Superior temporal gyrus (tissue), 1 donor: ENCODE measurements at regions not wholly inside any gene's neighbourhood (a gene's known extent, or its start where the extent isn't known, plus 50 kb on each side); places are given as distances from the start of the nearest gene placed in this dataset.

Experiments
- DNase-seq: peaks from one replicate; pipeline ENCODE4 v3.0.0-alpha.2; 2016; ENCODE audit errors: extremely low spot score

DNA sequence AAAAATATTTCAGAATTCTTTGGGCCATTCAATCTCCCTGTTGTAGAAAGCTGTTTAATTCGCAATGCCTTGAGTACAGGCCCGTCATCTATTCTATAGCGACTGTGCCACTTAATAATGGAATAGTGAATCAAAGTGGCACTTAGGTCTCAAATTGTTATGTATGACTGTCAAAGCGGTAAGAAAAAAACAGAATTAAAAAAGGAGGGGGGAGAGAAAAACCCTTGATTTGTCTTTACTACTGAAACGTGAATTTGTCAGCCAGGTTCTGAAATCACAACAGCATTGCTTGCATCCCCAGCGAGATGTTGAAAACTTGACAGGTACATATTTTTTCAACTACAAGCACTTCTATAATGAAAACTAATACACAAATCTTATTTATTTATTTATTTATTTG lies 320.9 kb downstream of the TFEC start:
- no peak for DNase-seq

DNA sequence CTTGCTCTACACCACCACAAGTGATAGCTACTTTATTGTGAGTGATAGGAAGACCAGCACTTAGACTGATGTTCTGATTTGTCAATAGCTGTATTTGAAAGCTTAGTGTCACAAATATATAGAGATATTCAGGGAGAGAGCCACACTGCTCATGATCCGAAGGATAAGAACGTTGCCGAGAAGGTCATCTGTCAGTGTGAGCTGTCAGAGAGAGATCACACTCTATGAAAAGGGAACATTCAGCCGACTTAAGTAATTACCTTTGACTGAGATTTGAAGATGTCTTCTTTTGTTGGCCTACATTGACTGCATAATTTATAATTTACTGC lies 322.6 kb downstream of the TFEC start:
- DNase-seq, result peak; percentile 14

DNA sequence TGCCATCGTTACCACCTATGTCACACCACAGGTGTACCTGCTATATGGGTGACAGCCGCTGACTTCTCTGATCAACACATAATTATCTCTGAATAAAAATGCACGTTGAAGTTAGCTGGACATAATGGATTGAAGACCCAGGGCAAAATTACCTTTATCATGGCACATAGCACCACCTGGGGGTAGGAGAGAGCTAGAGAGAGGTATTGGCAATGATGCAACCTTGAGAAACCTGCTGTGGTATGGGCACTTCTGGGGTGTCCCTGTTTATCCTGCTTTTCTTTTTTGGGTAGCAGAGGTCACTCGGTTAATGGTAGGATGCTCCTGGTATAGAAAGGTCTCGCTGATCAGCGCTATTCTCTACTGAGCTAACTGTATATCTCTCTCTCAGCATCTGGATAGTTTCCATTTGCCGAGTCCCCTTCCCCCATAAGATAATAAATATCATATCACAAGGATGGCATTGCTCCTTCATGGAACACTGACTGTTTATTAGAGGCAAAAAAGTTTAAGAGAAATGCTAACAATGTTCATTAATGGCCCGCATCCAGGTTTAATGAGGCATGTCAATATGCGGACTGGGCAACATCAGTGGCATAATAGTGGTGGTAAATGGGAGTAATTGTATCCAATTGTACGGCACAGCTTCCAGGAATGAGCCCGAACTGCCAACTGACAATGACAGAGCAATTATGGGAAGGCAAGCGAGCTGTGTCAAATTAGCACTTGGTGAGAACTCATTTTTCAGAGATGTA lies 323.1 kb downstream of the TFEC start:
- DNase-seq, result no peak

DNA sequence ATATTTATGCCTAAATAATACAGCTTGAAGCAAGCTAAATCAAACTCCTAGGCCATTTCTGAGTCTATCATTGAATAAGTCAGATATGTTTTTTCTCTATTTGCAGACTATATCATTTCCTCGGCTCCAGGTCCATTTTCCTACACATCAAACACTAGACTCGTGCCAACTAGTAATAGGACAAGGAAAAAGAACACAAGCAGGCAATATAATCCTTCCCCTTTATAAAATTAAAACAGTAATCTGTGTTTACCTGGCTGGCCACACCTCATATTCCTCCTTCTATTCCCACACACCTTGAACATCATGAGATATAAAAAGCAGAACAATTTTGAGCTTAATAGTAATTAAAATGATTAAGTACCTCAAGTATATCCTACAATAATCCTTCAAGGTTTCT lies 325.7 kb downstream of the TFEC start:
- DNase-seq, result no peak

DNA sequence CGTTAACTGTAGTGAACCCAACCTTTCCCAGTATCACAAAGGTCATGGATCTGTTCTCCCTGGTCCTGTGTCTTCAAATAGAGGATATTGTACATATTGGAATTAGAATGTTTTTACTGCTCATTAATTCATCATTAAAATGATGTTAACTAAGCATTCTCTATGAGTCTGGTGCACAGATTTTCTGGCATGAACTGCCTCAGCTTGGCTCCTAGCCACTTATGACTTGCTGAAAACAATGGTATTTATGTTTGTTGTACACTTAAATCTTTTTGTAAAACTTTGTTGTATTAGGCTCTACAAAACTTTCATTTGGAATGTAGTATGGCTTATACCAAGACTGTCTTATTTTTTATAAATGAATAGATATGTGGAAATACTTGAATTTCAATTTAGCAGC lies 329.4 kb downstream of the TFEC start:
- no peak for DNase-seq

DNA sequence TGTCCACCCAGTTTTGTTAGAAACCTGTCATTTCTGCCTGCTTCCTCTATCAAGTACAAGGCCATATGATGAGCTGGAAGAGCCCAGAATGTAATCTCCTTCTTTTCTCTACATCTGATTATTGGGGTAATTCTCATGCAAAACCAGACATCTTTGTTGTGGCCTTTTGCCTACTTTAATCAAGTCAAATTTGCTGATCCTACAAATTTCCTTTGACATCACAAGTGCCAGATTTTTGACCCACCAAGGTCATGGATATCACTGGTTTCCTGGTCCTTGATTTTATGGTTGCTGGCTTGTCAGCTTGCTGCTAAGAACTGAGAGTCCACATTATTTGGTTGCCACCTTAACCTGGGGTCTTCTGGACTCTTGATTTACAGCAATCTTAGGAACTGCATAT lies 336.1 kb downstream of the TFEC start:
- DNase-seq, result no peak

DNA sequence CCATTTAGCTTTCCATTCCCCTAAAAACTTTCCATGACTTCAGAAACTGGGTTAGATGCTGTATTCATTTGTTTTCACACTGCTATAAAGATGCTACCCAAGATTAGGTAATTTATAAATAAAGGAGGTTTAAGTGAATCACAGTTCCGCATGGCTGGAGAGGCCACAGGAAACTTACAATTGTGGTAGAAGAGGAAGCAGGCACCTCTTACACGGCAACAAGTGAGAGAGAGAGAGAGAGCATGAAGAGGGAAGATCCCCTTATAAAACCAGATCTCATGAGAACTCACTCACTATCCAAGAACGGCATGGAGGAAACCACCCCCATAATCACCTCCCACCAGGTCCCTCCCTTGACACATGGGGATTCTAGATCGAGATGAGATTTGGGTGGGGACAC lies 336.8 kb downstream of the TFEC start:
- no peak for DNase-seq

DNA sequence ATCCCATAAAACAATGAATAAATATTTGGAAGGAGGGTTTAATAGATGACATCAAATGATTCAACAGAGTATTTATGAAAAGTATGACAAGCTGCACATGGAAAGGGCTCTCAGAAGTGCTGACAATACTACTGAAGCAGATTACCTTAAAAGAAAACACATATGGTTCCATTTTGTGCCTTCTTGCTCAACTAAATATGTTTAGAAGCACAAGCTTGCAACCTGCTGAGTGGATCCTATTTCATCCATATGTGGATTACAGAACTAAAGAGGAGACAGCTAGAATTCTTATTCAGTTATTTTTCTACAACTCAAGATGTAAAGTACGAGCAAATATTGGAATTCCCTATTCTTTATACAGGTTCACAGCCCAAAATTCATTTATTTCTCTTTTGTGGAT lies 340.6 kb downstream of the TFEC start:
- DNase-seq, result no peak

DNA sequence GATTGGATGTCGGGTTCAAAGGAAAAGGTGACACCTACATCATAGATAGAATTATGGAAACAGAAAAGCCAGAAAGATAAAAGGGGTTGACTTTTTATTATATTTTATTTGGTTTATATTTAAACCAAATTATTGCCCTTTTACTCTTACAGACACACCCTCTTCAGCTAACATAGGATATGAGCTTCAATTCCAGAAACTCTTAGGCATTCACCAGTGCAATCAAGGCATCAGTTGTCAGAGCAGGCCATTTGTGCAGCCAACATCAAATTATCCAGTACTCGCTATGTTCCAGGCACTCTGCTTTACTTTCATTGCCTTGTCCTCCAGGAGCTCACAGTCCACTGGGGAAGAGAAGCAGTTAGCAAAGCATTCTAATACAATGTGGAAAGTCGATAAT lies 347.5 kb downstream of the TFEC start:
- DNase-seq, result no peak

DNA sequence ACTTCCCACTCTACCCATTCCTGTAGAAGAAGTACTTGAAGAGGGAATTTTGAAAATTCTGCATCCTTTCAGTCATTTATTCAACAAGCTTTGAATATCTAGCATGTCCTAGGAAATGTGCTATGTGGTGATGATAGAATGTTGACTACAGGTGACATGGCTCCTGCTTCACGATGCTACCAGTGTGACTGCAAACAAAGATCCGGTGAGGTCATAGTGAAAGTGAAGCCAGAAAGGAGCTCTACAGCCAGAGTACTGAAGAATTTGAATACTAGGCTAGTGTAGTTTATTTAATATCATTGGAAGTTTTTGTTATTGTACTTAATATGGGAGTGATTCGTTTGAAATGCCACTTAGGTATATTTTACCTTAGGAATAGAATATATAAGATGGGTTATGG lies 348.1 kb downstream of the TFEC start:
- DNase-seq, result no peak

DNA sequence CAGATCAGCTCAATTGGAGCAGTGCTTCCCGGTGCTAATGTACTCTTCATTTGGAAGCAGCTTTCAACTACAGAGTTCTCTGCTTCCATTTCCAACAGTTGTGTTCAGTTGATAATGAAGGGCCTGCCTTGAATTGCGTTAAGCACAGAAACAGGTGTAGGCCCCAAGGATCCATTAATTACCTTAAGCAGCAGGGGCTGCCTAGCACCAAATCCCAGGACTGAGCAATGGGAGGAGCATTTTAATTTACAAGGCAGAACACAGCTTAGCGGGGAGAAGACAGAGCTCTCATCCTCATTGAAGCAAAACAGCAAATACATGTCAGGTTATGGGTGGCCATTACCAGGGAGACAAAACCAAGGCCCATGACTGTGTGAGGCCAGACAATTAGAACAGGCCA lies 349.6 kb downstream of the TFEC start:
- no peak for DNase-seq

DNA sequence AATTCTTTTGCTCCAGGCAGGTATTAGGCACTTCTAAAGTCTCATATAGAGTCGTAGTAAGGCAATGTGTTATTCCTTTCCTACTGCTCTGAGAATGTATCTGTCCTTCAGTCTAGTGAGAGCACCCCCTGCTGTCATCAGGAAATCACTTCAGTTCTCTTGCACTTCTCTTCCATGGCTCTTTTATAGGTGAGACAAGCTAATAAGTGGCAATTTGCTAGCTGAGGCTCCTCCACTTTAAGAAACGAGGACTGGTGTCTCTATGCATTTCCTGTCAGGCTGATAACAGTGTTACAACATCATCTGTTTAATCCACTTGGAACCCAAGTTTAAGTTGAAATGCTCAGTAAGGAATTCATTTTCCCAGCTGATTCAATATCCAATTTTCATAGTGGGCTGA lies 350.6 kb downstream of the TFEC start:
- DNase-seq, result peak; percentile 27

DNA sequence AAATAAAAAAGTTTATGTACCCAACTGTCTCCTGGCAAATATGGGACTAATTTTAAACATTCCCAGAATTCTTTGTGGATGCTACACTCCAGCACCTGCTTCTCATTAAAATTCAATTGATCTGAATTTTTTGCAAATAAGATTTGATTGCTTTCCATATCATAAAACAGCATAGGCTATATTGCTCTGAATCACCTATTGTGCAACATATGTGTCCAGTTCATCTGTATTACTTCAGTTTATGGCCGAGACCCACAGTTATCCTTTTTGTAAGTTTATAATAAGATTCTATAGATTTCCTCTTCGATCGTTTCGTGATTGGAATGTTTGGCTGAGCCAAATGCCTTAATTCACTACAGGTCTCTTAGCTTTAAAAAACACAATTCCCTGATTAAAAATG lies 351.1 kb downstream of the TFEC start:
- no peak for DNase-seq

DNA sequence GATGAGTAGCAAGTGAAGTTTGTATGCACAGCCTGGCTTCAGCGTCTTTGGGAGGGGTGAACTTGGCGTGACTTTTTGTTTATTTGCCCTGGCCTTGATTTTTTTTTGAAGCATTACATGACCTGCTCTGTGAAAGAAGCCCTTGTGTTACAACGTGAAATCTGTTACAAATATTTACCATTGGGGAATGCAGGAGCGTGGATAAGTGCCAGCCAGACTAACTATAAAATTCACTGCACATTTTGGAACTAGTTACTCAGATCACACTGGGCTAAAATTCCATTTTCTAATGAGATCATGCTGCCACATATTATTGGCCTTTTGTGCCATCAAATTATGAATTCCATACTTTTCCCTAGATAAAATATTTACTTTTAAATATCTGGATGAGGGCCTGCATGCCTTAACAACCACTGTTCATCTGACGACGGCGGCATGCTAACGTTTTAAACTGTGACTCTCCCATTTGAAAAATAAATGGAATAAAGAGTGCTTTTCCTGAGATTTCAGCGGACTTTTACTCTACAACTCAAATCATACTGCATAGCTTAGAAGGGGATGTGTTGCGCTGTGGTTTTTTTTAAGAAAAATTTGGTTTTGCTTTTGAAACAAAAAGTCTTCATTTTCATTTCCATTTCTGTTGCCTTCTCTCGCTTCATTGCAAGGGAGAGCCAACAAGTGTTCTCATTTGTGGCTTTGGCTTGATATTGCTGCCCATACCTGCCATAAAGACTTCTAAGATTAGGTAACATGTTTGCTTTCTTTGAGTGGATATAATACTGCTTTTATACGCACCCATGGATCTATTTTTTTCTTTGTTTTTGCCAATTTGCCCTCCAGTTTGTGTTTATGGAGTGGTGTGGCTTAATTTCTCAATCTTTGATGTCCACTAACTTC lies 352.2 kb downstream of the TFEC start:
- no peak for DNase-seq

DNA sequence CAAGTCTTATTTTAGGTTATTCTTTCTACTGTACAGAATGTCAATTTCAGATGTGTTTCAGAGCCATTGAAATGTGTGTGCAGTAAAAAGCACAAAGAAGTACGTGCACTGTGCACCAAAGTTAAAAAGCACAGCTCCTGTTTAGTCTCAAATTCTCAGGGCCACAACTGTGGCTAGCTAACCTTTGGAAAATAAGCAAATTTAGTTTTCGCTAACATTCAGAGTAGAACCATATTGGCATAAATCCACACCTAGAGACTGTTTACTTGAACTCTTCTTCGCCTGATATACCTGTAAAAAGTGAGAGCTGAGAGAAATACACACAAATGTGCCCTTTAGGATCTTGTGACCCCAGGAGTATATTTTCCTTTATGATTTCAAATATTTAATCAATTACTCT lies 353.9 kb downstream of the TFEC start:
- no peak for DNase-seq

DNA sequence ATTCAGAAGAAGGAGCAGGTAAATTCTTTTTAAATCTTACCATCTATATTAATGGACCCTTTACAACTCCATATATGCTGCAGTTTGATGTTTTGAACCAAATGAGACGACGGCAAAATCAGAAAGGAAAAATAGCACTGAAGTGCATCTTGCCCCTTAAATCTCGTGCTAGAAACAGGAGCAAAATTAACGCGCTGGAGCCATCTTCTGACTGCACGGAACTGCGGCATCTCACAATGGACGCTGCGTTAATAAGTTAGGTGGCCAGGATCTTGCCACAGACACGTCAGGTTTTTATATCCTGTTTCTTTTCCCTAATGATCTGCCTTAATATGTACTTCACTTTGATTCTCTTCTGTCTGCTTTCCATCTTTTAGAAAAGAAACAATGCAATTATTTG lies 354.5 kb downstream of the TFEC start:
- peak; percentile 36 for DNase-seq

DNA sequence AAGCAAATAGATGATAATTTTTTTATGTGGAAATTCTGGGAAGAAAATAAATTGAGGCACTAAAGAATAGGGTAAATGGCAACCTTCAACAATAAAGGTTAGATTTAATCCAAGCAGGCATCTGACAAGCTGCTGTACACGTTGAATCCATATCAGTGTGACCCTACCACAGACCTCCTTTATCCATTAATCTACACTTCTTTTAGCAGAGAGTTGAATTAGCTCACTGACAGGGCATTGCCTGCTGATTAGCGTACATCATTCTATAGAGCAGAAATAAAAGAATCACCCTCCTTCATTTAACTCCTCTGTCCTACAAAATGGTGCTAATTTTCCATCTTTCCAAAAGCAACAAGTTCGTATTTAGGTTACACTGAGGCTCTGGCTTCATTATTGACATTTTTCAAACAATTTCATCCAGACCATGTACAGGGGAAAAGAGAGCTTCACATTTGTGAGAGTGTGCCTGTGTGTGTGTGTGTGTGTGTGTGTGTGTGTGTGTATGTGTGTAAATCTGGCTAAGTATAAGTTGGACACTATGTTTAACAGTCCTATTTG lies 356.0 kb downstream of the TFEC start:
- no peak for DNase-seq

DNA sequence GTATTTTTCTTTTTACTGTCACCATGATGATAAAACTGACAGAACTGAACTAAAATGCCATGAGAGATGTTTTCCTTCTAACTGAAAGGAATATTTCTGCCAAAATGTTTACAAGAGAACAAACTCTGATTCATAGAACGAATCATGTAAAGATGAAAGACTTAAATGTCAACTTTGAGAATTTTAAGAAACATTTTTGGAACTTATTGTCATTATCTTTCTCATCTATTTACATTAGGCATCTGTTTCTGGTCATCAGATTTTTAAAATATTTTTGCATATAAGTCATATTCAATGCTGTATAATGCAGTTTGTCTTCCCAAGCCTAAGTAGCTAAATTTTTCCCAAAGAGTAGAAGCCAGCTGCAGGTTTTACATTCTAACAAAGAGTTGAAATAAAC lies 358.5 kb downstream of the TFEC start:
- no peak for DNase-seq

DNA sequence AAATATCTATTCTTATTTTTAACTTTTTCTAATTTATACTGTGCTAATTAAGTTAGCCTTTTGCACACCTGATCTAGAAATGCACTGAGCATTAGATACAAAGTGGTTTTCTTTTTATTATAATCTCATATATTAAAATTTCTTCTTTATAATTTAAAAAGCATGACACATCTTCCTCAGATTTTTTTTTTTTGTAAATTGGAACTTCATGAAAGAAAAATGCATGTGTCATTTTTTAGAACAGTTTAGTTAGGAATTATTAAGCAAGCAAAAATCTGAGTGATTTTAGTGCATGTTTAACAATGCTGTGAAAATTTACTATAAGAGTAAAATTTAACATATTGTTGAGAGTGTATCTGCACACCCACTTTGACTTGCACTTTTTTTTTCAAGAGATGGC lies 367.9 kb downstream of the TFEC start:
- DNase-seq, result no peak

DNA sequence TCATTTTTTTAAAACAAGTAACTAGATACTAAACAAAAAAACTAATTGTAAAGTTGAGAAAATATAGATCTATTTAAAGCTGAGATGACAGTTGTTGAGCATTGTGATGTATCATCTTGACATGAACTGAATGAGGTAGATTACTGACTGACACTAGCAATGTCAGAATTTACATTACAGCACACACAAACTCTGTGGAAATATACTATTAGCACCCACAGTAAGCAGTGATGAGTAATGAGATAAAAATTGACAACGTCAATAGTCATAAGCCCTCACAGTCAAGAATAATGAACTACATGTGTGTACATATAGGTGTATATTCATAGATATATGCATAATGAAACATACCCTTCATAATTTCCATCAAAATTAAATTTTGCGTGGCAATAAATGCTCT lies 368.4 kb downstream of the TFEC start:
- no peak for DNase-seq

DNA sequence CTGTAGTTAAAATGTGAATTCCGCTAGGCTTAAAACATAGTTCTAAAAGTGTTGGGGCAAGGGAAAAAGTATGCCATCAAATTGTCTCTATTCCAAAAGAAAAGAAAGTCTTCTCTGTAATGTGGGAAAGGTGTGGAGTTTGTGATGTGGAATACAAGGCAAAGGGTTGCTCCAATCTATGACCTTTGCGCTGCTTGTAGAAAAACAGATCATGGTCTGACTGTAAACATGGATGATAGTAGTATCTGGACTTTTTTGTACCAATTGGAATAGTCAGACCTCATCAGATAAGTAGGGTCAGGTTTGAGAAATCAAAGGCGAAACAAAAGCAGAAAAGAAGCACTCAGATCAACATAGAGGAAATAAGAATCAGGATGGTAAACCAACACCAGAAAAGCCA lies 372.3 kb downstream of the TFEC start:
- DNase-seq, result no peak

DNA sequence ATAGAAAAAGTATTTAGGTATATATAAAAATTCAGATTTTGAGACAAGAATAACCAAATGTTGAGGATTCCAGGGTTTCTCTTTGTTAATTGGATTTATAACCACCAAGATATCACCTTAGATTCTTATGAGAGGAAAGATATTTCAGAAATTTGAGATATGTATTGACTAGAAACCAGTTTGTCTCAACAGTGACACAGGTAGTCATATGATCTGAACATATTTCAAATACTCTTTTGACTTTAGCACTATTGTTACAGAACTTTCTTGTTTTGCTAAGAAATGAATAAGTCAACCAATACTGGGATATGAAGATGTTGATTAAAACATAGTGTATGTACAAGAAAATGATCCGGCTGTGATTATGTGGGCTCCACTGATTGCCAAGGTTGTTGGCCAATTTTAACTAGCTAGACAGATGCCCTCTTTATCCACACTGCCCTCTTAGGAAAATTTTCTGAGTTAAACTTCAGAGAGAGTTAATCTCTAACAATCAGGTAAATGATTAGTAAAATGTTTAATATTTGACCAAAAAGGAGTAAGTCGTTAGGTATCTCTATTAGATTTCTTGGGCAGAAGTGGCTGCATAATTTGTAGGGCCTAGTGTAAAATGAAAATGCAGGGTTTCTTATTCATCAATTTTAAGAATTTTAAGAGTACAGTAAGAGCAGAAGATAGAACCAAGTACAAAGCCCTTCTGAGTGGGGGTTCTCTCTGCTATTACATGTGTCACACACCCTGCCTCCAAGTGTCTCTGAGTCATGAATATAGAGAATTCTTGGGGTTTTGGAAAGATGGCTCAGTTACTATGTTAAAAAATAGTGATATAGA lies 376.0 kb downstream of the TFEC start:
- no peak for DNase-seq
